ENCODE measurements at regions not wholly inside any gene's neighbourhood (a gene's known extent, or its start where the extent isn't known, plus 50 kb on each side); places are given as distances from the start of the nearest gene placed in this dataset.

- no peak for TF ChIP-seq EZH2 (IDR thresholded peaks at IDR 0.05; ENCODE audit: insufficient read depth, poor library complexity, severe bottlenecking)
- no peak for TF ChIP-seq EZH2phosphoT487 (IDR thresholded peaks at IDR 0.05; ENCODE audit: insufficient read depth, low read depth)
Observed at GRCh38 chr6:141309295-141309694, 823.4 kb upstream of the GJE1 start.

Data from GM23248 (cell line).